ENCODE measurements at regions not wholly inside any gene's neighbourhood (a gene's known extent, or its start where the extent isn't known, plus 50 kb on each side); places are given as distances from the start of the nearest gene placed in this dataset.

GRCh38 chr4:27635936-27636913 lies 775.6 kb downstream of the STIM2 start:
- H3K4me1 ChIP-seq: no peaks in the 10 kb centered on the region
- no peaks in the 10 kb centered on the region for H3K27me3 ChIP-seq
- TF ChIP-seq, protein P1, sequence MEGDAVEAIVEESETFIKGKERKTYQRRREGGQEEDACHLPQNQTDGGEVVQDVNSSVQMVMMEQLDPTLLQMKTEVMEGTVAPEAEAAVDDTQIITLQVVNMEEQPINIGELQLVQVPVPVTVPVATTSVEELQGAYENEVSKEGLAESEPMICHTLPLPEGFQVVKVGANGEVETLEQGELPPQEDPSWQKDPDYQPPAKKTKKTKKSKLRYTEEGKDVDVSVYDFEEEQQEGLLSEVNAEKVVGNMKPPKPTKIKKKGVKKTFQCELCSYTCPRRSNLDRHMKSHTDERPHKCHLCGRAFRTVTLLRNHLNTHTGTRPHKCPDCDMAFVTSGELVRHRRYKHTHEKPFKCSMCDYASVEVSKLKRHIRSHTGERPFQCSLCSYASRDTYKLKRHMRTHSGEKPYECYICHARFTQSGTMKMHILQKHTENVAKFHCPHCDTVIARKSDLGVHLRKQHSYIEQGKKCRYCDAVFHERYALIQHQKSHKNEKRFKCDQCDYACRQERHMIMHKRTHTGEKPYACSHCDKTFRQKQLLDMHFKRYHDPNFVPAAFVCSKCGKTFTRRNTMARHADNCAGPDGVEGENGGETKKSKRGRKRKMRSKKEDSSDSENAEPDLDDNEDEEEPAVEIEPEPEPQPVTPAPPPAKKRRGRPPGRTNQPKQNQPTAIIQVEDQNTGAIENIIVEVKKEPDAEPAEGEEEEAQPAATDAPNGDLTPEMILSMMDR (IDR thresholded peaks at IDR 0.05): no peak
- no peaks in the 10 kb centered on the region for H3K36me3 ChIP-seq (replicated peaks in 1 of 2; ENCODE audit: insufficient read depth in 1 of 2, low read depth in 2 of 2)
- no peak overlapping the region for H3K4me3 ChIP-seq
- no peak overlapping the region for H3K27ac ChIP-seq
- intact Hi-C loops (cut with DNase I): no loop called here
- ATAC-seq (no peak), DNase-seq (no peak)
- 76 to 82% methylated on average over 6 of the region's 6 CpGs for WGBS, 2 donors
- H3K9me3 ChIP-seq: no peaks in the 10 kb centered on the region

- TF ChIP-seq, protein P1 (IDR thresholded peaks at IDR 0.05): no peak
- 11 to 19% methylated on average over 2 of the region's 2 CpGs for WGBS, 2 donors
Measured at GRCh38 chr4:27638163-27638915, 777.7 kb downstream of the STIM2 start.

GRCh38 chr4:27643101-27643500 lies 782.5 kb downstream of the STIM2 start:
- no peaks in the 10 kb centered on the region for H3K36me3 ChIP-seq (replicated peaks in 1 of 2; ENCODE audit: insufficient read depth in 1 of 2, low read depth in 2 of 2)
- H3K27ac ChIP-seq: no peak overlapping the region
- intact Hi-C loops (cut with DNase I): no loop called here
- DNase-seq (no peak), ATAC-seq (no peak)
- no peaks in the 10 kb centered on the region for H3K27me3 ChIP-seq
- no peak overlapping the region for H3K4me3 ChIP-seq
- no peaks in the 10 kb centered on the region for H3K4me1 ChIP-seq
- TF ChIP-seq, protein P1 (IDR thresholded peaks at IDR 0.05): no peak
- TF ChIP-seq POLR2A (IDR thresholded peaks at IDR 0.05): no peak
- no peaks in the 10 kb centered on the region for H3K9me3 ChIP-seq

More at GRCh38 chr4:27638163-27638915, 777.7 kb downstream of the STIM2 start:
- Histone ChIP-seq H3K27me3 (no peaks in the 10 kb centered on the region), H3K4me3 (no peak overlapping the region), H3K4me1 (no peaks in the 10 kb centered on the region), H3K9me3 (no peaks in the 10 kb centered on the region), H3K27ac (no peak overlapping the region), H3K36me3 (replicated peaks in 1 of 2; ENCODE audit: insufficient read depth in 1 of 2, low read depth in 2 of 2) (no peaks in the 10 kb centered on the region)
- DNase-seq: no peak
- intact Hi-C loops (cut with DNase I): no loop called here
- ATAC-seq: no peak

- Histone ChIP-seq H3K27ac (no peak overlapping the region), H3K4me1 (no peaks in the 10 kb centered on the region), H3K36me3 (replicated peaks in 1 of 2; ENCODE audit: insufficient read depth in 1 of 2, low read depth in 2 of 2) (no peaks in the 10 kb centered on the region), H3K27me3 (no peaks in the 10 kb centered on the region), H3K9me3 (no peaks in the 10 kb centered on the region), H3K4me3 (no peak overlapping the region)
- intact Hi-C loops (cut with DNase I): no loop called here
- TF ChIP-seq, protein P1 (IDR thresholded peaks at IDR 0.05): no peak
- TF ChIP-seq POLR2A (IDR thresholded peaks at IDR 0.05): no peak
- ATAC-seq: no peak
- DNase-seq: no peak
- WGBS, 2 donors: 72 to 80% methylated on average over 4 of the region's 4 CpGs
Measured at GRCh38 chr4:27648416-27648815, 787.8 kb downstream of the STIM2 start.

Measured in body of pancreas (tissue), 4 donors.